HFF-Myc (cell line): ENCODE measurements at regions not wholly inside any gene's neighbourhood (a gene's known extent, or its start where the extent isn't known, plus 50 kb on each side); places are given as distances from the start of the nearest gene placed in this dataset.

Experiments used
- DNase-seq: peaks from one replicate; pipeline ENCODE4 v3.0.0-alpha.2; 2011; ENCODE audit warnings: low read depth; ENCODE audit errors: extremely low read depth
- H3K4me3 ChIP-seq: replicated peaks from 2 replicates; pipeline ENCODE4 v1.5.1; 2011; ENCODE audit warnings: low read depth, mild to moderate bottlenecking, control low read depth, low read length
- CTCF ChIP-seq: IDR thresholded peaks from 2 replicates; pipeline ENCODE4 v1.5.1; 2012; ENCODE audit warnings: mild to moderate bottlenecking, low read depth, low read length, control low read depth; ENCODE audit errors: missing control alignments

GRCh38 chr6:91087908-91088307, 501.0 kb upstream of the MAP3K7 start:
- TF ChIP-seq CTCF = no peak
- H3K4me3 ChIP-seq = no peak overlapping the region
- DNase-seq = no peak

GRCh38 chr6:91083211-91083610, 496.3 kb upstream of the MAP3K7 start:
- no peak for TF ChIP-seq CTCF
- no peak overlapping the region for H3K4me3 ChIP-seq
- DNase-seq = no peak

GRCh38 chr6:91082311-91082832, 495.5 kb upstream of the MAP3K7 start:
- DNase-seq = no peak
- no peak for TF ChIP-seq CTCF
- H3K4me3 ChIP-seq = no peak overlapping the region

- no peak overlapping the region for H3K4me3 ChIP-seq
- TF ChIP-seq CTCF = peak; percentile 47
- DNase-seq = peak; percentile 16
These were observed 494.7 kb upstream of the MAP3K7 start for GRCh38 chr6:91081452-91082067.

- no peak for DNase-seq
- no peak overlapping the region for H3K4me3 ChIP-seq
- no peak for TF ChIP-seq CTCF
These were observed 494.0 kb upstream of the MAP3K7 start for GRCh38 chr6:91080871-91081270.

GRCh38 chr6:91079969-91080368, 493.1 kb upstream of the MAP3K7 start:
- no peak for DNase-seq
- no peak for TF ChIP-seq CTCF
- H3K4me3 ChIP-seq = no peak overlapping the region
